ENCODE measurements at regions not wholly inside any gene's neighbourhood (a gene's known extent, or its start where the extent isn't known, plus 50 kb on each side); places are given as distances from the start of the nearest gene placed in this dataset.

GRCh38 chr10:78727251-78727650 is 341.5 kb upstream of the ZMIZ1 start:
- H3K4me3 Mint-ChIP-seq: no peak overlapping the region
- ATAC-seq (replicated peaks) (no peak), DNase-seq (no peak)
- peaks cover 0 to 4% of the 10 kb centered on the region in 2 donors for H3K9me3 Mint-ChIP-seq
- no peaks in the 10 kb centered on the region for H3K4me1 Mint-ChIP-seq
- H3K27me3 Mint-ChIP-seq: peaks cover 9 to 36% of the 10 kb centered on the region in 2 donors
- H3K36me3 Mint-ChIP-seq: no peaks in the 10 kb centered on the region
- no peak overlapping the region for H3K27ac Mint-ChIP-seq

GRCh38 chr10:78727728-78728127 is 341.0 kb upstream of the ZMIZ1 start:
- Mint-ChIP-seq H3K4me3 (no peak overlapping the region), H3K27me3 (peaks cover 9 to 36% of the 10 kb centered on the region in 2 donors), H3K27ac (no peak overlapping the region), H3K36me3 (no peaks in the 10 kb centered on the region), H3K9me3 (peaks cover 0 to 4% of the 10 kb centered on the region in 2 donors), H3K4me1 (no peaks in the 10 kb centered on the region)
- no peak for DNase-seq
- no peak for ATAC-seq (replicated peaks)

GRCh38 chr10:78728176-78728575 is 340.6 kb upstream of the ZMIZ1 start:
- no peak overlapping the region for H3K4me3 Mint-ChIP-seq
- H3K27me3 Mint-ChIP-seq: peaks cover 9 to 36% of the 10 kb centered on the region in 2 donors
- H3K9me3 Mint-ChIP-seq: peaks cover 0 to 4% of the 10 kb centered on the region in 2 donors
- H3K4me1 Mint-ChIP-seq: no peaks in the 10 kb centered on the region
- H3K27ac Mint-ChIP-seq: no peak overlapping the region
- ATAC-seq (replicated peaks) (no peak), DNase-seq (no peak)
- H3K36me3 Mint-ChIP-seq: no peaks in the 10 kb centered on the region

- Mint-ChIP-seq H3K27ac (no peak overlapping the region), H3K27me3 (peaks cover 8 to 32% of the 10 kb centered on the region in 2 donors), H3K4me3 (no peak overlapping the region), H3K9me3 (no peaks in the 10 kb centered on the region), H3K4me1 (no peaks in the 10 kb centered on the region), H3K36me3 (no peaks in the 10 kb centered on the region)
- DNase-seq (no peak), ATAC-seq (replicated peaks) (no peak)
Measured at GRCh38 chr10:78729366-78729765, 339.4 kb upstream of the ZMIZ1 start.

GRCh38 chr10:78729800-78730199 is 339.0 kb upstream of the ZMIZ1 start:
- no peak for ATAC-seq (replicated peaks)
- no peaks in the 10 kb centered on the region for H3K4me1 Mint-ChIP-seq
- H3K36me3 Mint-ChIP-seq: no peaks in the 10 kb centered on the region
- no peak for DNase-seq
- H3K9me3 Mint-ChIP-seq: no peaks in the 10 kb centered on the region
- no peak overlapping the region for H3K27ac Mint-ChIP-seq
- no peak overlapping the region for H3K4me3 Mint-ChIP-seq
- peaks cover 10 to 31% of the 10 kb centered on the region in 2 donors for H3K27me3 Mint-ChIP-seq

GRCh38 chr10:78730754-78731153 is 338.0 kb upstream of the ZMIZ1 start:
- no peaks in the 10 kb centered on the region for H3K36me3 Mint-ChIP-seq
- peaks cover 16 to 32% of the 10 kb centered on the region in 2 donors for H3K27me3 Mint-ChIP-seq
- H3K27ac Mint-ChIP-seq: no peak overlapping the region
- ATAC-seq (replicated peaks) (no peak), DNase-seq (no peak)
- H3K4me3 Mint-ChIP-seq: no peak overlapping the region
- no peaks in the 10 kb centered on the region for H3K4me1 Mint-ChIP-seq
- peaks cover 0 to 2% of the 10 kb centered on the region in 2 donors for H3K9me3 Mint-ChIP-seq

- Mint-ChIP-seq H3K36me3 (no peaks in the 10 kb centered on the region), H3K27me3 (peaks cover 19 to 31% of the 10 kb centered on the region in 2 donors), H3K27ac (no peak overlapping the region), H3K9me3 (peaks cover 0 to 2% of the 10 kb centered on the region in 2 donors), H3K4me3 (no peak overlapping the region), H3K4me1 (no peaks in the 10 kb centered on the region)
- DNase-seq: no peak
- no peak for ATAC-seq (replicated peaks)
Measured at GRCh38 chr10:78731675-78732074, 337.1 kb upstream of the ZMIZ1 start.

GRCh38 chr10:78732381-78732780 is 336.4 kb upstream of the ZMIZ1 start:
- peaks cover 24 to 38% of the 10 kb centered on the region in 2 donors for H3K27me3 Mint-ChIP-seq
- H3K4me1 Mint-ChIP-seq: no peaks in the 10 kb centered on the region
- H3K9me3 Mint-ChIP-seq: peaks cover 0 to 3% of the 10 kb centered on the region in 2 donors
- H3K27ac Mint-ChIP-seq: no peak overlapping the region
- H3K4me3 Mint-ChIP-seq: no peak overlapping the region
- DNase-seq: no peak
- H3K36me3 Mint-ChIP-seq: no peaks in the 10 kb centered on the region
- ATAC-seq (replicated peaks): no peak

GRCh38 chr10:78736926-78737630 is 331.7 kb upstream of the ZMIZ1 start:
- no peaks in the 10 kb centered on the region for H3K36me3 Mint-ChIP-seq
- DNase-seq (no peak), ATAC-seq (replicated peaks) (no peak)
- no peak overlapping the region for H3K4me3 Mint-ChIP-seq
- no peaks in the 10 kb centered on the region for H3K4me1 Mint-ChIP-seq
- H3K27me3 Mint-ChIP-seq: peaks cover 31 to 67% of the 10 kb centered on the region in 2 donors
- peaks cover 0 to 3% of the 10 kb centered on the region in 2 donors for H3K9me3 Mint-ChIP-seq
- no peak overlapping the region for H3K27ac Mint-ChIP-seq

GRCh38 chr10:78737883-78738856 is 330.6 kb upstream of the ZMIZ1 start:
- DNase-seq (no peak), ATAC-seq (replicated peaks) (no peak)
- Mint-ChIP-seq H3K9me3 (peaks cover 0 to 3% of the 10 kb centered on the region in 2 donors), H3K27me3 (peaks cover 33 to 67% of the 10 kb centered on the region in 2 donors), H3K36me3 (no peaks in the 10 kb centered on the region), H3K4me3 (no peak overlapping the region), H3K4me1 (no peaks in the 10 kb centered on the region), H3K27ac (no peak overlapping the region)

GRCh38 chr10:78738861-78739260 is 329.9 kb upstream of the ZMIZ1 start:
- no peak for ATAC-seq (replicated peaks)
- no peak overlapping the region for H3K4me3 Mint-ChIP-seq
- H3K27ac Mint-ChIP-seq: no peak overlapping the region
- no peaks in the 10 kb centered on the region for H3K4me1 Mint-ChIP-seq
- no peaks in the 10 kb centered on the region for H3K36me3 Mint-ChIP-seq
- peaks cover 0 to 3% of the 10 kb centered on the region in 2 donors for H3K9me3 Mint-ChIP-seq
- no peak for DNase-seq
- peaks cover 40 to 72% of the 10 kb centered on the region in 2 donors for H3K27me3 Mint-ChIP-seq

- ATAC-seq (replicated peaks) (no peak), DNase-seq (no peak)
- Mint-ChIP-seq H3K27ac (no peak overlapping the region), H3K36me3 (no peaks in the 10 kb centered on the region), H3K4me1 (no peaks in the 10 kb centered on the region), H3K27me3 (peaks cover 40 to 75% of the 10 kb centered on the region in 2 donors), H3K9me3 (peaks cover 0 to 3% of the 10 kb centered on the region in 2 donors), H3K4me3 (no peak overlapping the region)
Measured at GRCh38 chr10:78739444-78740053, 329.2 kb upstream of the ZMIZ1 start.

GRCh38 chr10:78740976-78741915 is 327.5 kb upstream of the ZMIZ1 start:
- peaks cover 0 to 2% of the 10 kb centered on the region in 2 donors for H3K9me3 Mint-ChIP-seq
- no peaks in the 10 kb centered on the region for H3K4me1 Mint-ChIP-seq
- peaks cover 27 to 75% of the 10 kb centered on the region in 2 donors for H3K27me3 Mint-ChIP-seq
- DNase-seq (no peak), ATAC-seq (replicated peaks) (no peak)
- no peak overlapping the region for H3K4me3 Mint-ChIP-seq
- H3K27ac Mint-ChIP-seq: no peak overlapping the region
- H3K36me3 Mint-ChIP-seq: no peaks in the 10 kb centered on the region
